Caki2 (cell line): ENCODE measurements at regions not wholly inside any gene's neighbourhood (a gene's known extent, or its start where the extent isn't known, plus 50 kb on each side); places are given as distances from the start of the nearest gene placed in this dataset.

Experiments used
- DNase-seq: peaks from one replicate; pipeline ENCODE4 v3.0.0-alpha.2; 2015; ENCODE audit warnings: low read depth
- in situ Hi-C: cut with HindIII; loops from 2 replicates; pipeline ENCODE4 v1.10.0; 2016; ENCODE audit warnings: low sequenced_read_pairs, low pct_unique_long_range_greater_than_20kb, mixed read lengths

DNA sequence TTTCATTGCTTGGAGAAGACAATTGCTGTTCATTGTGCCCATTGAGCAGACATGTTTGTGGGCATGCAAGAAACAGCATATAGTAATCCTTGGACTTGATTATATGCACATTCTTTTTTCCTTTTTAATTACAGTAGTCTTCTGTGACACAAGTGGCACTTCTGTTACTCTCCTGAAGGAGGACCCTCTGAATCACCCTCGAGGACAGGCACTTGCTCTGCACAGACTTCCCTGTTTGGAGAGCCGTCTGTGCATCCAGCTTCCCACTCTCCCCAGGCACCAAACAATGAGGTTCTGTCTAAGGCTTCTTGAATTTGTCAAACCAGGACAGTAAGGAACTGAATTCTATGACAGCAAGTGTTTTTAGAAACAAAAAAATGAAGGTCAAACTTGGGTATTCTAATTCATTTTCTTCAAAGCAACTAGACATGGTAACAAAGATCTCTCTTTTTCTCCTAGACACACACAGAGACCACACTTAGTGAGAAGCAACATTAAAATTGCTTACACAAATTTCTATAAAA lies 844.6 kb upstream of the ID2 start:
- no peak for DNase-seq
- in situ Hi-C loops = no loop called here

DNA sequence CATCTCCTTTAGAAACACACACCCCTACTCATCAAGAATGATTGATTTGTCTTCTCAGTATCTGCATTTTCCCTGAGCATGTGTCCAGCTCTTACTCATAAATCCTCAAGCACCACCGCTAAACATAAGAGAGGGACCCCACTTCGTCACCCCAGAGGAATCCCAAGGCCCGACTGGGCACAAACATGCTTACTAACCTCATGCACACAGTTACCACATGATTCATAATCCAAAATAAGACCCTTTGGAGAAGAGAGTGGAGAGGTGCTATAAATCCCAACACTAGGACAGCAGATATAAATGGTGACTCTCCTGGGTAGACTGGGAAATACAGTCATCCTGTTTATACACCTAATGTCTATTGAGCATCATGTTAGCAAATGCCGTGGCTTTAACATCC lies 843.2 kb upstream of the ID2 start:
- DNase-seq = no peak
- in situ Hi-C loops = no loop called here

DNA sequence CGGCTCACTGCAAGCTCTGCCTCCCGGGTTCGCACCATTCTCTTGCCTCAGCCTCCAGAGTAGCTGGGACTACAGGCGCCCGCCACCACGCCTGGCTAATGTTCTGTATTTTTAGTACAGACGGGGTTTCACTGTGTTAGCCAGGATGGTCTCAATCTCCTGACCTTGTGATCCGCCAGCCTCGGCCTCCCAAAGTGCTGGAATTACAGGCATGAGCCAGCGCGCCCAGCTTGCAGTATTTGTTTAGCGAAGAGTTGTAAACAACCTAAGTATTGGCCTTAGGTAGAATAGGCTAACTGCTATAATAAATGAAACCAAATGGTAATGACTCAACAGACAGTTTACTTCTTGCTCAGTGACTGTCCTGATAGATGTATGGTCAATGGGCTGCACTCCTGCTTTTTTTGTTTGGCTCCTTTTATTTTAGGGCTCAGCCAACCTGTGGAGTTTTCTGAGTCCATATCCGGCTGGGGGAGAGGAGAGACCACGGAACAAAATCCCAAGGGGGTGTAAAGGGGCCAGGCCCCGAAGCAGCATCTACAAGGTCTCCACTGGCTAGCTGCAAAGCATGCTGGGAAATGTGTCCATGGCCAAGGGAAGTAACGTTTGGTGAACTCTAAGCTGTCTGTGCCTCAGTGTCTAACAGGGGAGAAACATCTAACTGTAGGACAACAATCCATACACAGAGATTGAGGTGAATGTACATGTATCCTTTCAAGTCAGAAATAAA lies 841.0 kb upstream of the ID2 start:
- no peak for DNase-seq
- in situ Hi-C loops = no loop called here

DNA sequence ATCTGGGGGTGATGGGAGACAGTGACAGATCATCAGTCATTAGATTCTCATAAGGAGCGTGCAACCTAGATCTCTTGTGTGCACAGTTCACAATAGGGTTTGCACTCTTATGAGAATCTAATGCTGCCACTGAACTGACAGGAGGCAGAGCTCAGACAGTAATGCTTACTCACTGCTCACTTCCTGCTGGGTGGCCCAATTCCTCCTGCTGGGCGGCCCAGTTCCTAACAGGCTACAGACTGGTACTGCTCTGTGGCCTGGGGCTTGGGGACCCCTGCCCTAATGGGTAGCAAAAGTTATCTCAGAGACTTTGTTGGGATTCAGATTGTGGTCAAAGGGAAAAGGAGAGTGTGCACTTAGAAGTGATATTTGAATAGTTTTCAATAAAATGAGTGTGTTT lies 840.1 kb upstream of the ID2 start:
- in situ Hi-C loops = no loop called here
- DNase-seq = no peak

DNA sequence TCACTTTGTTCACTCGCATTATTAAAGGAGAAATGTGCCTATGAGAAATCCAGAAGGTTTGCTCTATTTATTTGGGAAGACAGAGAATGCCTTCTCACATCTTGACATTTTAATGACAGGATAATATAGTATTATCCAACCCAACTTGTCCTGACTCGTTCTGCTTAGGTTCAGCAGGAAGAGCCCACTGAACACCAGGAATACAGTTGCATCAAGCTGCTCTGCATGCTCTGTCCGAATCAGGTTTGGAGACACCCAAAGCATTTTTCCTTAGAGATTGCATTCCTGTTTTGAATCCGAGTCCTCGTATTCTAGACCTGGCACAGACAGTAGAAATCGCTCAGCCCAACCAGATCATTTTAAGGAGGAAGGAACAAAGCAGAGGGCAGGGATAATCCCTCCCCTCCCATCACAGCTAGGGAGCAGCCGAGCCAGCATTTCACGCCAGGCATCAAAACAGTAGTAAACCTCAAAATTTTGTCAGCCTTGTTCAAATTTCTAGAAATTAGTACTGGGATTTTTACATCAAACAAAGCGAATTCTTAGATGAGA lies 837.4 kb upstream of the ID2 start:
- DNase-seq = no peak
- in situ Hi-C loops = no loop called here

DNA sequence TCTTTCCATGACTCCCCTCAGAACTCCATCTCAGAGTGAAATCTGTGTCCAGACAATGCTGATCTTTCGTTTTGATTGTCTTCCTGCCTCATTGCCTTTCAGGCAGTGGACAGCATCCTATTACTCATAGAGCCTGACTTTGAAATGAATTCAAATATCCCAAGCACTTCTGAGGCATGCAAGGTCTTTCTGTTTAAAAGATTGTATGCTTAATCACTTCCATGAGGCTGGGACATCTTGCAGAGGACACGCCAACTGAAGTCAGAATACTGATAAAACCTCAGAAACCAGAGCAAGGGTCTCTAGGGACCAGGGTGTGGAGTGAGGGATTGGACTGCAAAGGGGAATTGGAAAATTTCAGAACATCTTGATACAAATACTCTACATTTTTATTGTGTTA lies 836.5 kb upstream of the ID2 start:
- DNase-seq = no peak
- in situ Hi-C loops = no loop called here

DNA sequence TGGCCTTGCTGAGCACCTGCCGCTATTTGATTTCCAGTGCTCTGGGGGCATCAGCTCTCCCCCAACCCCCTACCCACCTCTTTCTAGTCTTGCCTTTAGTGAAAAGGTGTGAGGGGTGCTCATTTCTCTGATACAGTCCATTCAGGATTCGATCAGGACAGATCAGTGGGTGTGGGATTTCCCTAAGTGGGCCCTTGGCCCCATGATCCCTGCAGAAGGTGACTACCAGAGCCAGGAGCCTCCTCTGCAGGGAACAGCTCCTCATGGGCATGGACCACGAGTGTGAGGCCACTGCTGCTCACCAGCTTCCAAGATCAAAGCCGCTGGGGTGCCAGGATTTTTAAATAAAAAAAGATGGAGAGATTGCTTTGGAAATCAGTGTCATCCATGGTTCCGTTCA lies 835.2 kb upstream of the ID2 start:
- in situ Hi-C loops = no loop called here
- no peak for DNase-seq

DNA sequence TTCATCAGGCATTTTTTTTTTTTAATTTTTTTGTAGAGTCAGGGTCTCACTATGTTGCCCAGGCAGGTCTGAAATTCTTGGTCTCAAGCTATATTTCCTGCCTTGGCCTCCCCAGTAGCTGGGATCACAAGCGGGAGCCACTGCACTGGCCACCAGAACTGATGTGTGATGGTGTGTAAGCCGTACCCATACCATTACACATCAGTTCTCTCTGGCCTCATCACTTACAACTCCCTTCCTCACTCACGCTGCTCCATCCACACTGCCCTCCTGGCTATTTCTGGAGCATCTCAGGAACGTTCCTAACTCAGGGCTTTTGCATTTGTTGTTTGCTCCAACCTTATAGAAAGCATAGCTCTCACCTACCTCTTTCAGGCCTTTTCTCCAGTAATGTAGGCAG lies 834.5 kb upstream of the ID2 start:
- no peak for DNase-seq
- in situ Hi-C loops = no loop called here

DNA sequence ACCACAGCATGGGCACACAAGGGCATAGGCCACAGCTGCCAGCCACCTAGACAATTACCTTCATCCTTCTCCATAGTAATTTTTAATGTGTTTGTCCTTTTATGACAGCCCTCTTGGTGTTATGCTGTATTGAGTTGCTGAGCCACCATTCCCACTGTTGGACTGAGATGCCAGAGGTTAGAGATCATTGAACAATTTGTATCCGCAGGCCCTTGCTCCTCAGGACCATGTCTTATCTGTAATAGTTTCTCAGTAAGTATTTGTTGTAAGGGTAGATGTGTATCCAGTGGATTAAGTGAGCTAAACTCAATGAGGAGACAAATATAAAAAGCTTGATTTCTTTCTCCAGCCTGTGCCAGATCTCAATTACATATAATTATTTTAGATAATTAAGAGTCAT lies 832.8 kb upstream of the ID2 start:
- in situ Hi-C loops = no loop called here
- no peak for DNase-seq

DNA sequence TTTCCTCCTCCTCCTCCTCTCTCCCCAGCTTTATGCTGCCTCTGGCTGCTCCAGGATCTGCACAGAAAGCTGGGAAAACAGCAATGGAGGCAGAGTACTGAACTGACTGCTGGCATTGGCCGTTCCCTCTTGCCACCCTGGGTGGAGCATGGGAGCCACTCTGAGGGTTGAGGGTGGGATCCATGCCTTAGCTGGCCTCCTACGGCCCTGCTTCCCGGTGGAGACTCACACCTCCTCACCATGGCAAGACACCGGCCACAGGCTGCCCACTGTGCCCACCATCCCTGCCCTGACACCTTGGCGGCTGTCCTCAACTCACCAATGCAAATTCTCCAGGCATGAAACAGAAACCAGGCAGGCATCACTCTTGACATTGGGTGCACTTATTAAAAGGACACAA lies 832.3 kb upstream of the ID2 start:
- no peak for DNase-seq
- in situ Hi-C loops = no loop called here

DNA sequence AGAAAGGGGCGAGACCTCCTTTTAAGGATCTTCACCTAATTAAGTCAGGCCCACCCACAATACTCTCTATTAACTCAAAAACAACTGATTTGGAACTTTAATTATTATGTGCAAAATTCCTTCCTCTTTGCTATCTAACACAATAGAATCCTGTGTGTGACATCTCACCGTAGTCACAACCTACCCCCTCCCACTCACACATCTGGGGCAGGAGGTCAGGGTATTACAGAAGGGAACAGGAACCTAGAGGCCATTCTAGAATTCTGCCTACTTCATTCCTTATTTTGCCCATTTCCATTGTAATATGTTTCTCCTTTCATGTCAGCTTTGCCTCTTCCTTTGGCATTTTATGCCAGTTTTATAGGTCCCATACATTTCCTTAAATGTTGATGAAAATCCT lies 829.3 kb upstream of the ID2 start:
- in situ Hi-C loops = no loop called here
- DNase-seq = no peak

DNA sequence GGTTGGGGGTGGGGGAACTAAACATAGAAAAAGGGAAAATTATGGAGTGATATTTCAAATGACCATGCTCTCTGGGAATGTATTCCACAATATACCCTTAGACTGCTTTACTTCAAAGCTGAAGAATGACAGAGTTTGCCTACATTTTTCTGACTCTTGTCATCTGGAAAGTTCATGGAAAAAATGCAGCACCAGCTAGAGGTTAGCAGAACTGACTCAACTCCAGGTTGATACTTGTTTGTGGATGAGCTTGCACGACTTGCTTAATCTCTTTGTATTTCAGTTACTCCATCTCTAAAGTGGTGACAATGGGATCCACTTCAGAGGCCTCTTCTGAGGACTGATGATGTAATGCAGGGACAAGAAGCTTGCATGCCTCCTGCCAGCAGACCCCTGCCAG lies 824.0 kb upstream of the ID2 start:
- in situ Hi-C loops = no loop called here
- no peak for DNase-seq

DNA sequence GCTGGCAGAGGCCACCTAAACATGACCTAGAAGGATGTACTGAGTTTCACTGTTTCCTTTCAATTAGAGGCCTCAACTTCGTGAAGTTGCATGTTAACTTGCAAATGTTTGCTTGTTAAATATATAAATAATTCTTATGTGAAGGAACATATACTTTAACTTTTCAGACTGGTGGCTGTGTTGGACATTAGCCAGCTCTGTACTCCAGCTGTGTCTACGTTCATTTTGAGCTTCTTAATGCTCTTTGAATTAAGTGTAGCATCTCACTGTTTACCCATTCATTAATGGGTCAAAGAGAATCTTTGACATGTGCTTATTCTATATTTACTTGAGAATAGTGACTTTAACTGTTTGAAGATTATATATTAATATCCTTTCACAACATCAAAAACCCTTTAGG lies 823.2 kb upstream of the ID2 start:
- DNase-seq = no peak
- in situ Hi-C loops = no loop called here

DNA sequence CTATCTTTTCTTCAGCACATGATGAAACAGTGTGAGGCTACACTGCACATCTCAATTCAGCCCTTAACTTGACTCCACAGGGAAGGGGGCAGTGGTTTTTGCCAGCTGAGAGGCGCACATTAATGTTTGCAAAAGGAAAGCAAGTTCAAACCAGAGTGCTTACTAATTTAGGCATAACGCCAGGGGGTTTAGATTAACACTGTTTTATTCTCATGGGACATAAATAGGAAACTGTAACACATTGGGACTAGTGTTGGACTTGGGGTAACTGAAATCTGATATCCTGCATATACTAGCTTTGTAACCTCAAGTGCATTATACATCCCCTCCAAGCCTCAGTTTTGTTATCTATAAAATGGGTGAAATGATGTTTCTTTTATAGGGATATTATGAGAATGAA lies 821.2 kb upstream of the ID2 start:
- in situ Hi-C loops = no loop called here
- no peak for DNase-seq

DNA sequence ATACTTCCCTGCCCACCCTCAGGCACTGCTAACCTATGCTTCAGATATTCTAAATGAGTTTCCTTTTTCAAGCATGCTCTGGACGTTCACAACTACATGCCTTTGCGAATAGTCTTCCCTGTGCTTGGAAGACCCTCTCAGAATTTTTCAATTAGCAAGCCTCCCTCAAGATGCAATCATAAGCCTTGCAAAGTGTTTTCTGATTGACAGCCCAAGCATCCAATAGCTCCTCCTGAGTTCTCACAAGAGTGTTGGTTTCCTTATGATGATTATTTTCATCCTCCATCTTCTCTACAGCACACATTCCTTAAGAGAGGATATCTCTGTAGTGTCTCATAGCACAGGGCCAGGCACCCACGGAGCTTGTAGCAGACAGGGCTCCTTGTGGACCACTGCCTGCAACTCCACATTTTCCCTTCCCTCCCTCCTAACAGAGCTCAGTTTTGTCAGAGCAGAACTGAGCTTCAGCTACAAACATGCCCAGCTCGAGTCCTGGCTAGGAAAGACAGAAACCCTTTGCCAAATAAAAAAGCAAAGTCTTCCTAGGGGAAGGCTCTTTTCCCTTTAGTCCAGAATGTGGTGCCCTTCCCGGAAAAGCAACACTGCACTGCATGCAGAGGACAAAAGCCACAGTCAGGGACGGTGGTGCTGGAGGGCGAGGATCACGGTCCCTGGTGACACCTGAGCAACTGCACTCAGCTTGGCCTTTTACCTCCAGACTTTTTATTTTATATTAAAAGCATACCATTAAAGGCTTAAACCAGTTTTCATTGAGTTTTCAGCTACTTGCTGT lies 819.8 kb upstream of the ID2 start:
- no peak for DNase-seq
- in situ Hi-C loops = no loop called here

DNA sequence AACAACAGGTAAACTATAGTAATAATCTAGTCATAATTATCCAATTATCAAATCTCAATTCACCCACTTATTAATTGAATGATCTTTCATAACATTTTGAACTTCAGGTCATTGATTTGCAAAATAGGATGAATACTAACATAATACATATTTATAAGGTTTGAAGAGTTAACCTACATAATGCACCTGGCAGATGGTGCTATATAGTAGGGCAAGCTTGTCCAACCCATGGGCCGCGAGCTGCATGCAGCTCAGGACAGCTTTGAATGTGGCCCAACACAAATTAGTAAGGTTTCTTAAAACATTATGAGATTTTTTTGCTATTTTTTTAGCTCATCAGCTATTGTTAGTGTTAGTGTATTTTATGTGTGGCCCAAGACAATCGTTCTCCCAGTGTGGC lies 815.8 kb upstream of the ID2 start:
- in situ Hi-C loops = no loop called here

DNA sequence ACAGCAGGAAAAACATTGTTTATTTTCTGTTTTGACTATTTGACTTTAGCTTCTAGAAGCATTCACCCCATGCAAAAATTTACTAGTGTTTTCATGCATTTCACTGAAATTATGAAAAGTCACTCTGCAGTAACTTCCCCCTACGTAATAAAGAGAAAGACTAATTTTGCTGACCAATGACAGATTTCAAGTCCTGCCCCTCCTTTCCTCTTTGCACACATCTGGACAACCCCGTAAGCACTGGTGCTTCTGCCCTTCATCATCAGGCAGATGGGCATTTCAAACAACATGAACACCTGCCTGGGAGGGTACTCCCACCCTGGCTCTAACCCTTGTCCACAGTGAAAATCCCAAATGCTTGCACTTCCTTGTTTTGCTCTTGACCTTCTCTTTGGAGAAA lies 815.0 kb upstream of the ID2 start:
- in situ Hi-C loops = no loop called here

More for the DNA sequence above, 815.8 kb upstream of the ID2 start:
- no peak for DNase-seq

DNA sequence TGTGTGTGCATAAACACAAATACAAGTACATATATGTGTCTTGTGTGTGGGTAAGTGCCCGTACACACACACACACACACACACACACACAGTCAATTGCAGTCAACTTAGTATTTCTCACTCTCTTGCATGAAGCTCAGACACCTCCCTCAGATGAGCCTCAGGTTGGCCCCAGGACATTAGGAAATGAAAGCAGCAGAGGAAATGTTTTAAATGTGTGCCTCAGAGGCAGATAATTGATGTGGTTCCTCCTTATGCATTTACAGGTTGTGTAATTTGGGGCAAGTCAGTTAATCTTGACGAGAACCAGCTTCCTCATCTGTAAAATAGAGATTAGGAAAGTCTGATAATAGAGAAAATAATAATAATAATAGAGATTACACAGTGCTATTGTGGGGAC lies 814.0 kb upstream of the ID2 start:
- DNase-seq = no peak
- in situ Hi-C loops = no loop called here

More for the DNA sequence above, 815.0 kb upstream of the ID2 start:
- no peak for DNase-seq

DNA sequence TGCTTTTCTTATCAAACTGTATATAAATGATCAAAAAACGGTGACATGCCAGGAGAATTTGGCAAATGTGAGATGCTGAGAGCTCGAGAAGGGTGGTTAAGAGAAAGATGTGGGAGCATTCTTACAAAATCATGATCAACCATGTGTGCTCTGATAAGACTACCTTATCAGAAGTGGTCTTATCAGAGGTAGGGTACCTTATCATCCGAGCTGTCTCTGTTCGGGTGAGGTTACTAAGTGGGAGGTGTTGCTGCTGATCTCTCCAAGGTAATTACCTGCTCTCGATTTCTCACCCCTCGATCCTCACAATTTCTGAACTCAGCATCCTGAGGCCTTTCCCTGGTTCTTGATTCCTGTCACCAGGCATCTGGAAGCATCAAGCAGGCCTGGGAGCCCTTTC lies 813.0 kb upstream of the ID2 start:
- in situ Hi-C loops = no loop called here
- DNase-seq = no peak
